UCSD-AML1 (cell line): ENCODE measurements at regions not wholly inside any gene's neighbourhood (a gene's known extent, or its start where the extent isn't known, plus 50 kb on each side); places are given as distances from the start of the nearest gene placed in this dataset.
A peak's percentile ranks its signal among the peaks of the same experiment; 100 is the strongest.
"Not testable (repeated sequence)": the region's sequence is repeated elsewhere in the genome, so short reads cannot be mapped to it uniquely, and the experiment has no call there.

ENCODE experiments used
- DNase-seq: peaks from one replicate; lab custom pipeline; 2025; ENCODE audit not compliant: unreplicated experiment; lab: John Stamatoyannopoulos, UW

- not testable (repeated sequence) for DNase-seq
Measured at GRCh38 chr5:97234380-97234779, 51.3 kb upstream of the RIOK2 start.

DNA sequence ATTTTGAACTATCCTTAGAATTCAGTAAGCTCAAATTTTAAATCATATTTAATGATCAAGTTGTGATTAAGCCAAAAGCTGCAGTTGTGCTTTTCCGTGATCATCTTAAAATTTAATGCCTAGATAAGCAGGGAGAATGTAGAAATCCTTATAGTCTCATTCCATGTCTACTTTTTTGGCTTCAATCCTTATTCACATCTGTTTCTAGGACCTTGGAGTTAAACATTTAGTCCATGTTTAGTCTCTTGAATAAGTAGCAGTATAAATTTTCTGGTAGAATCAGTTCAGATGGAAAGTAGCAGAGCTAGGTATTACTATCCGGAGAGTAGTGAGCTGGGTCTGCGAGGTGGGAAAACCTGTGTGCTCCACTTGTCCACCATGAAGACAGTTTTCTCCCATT is 59.3 kb upstream of the RIOK2 start:
- DNase-seq: no peak

GRCh38 chr5:97243353-97243752 is 60.3 kb upstream of the RIOK2 start:
- no peak for DNase-seq

- no peak for DNase-seq
Measured at GRCh38 chr5:97245386-97245785, 62.3 kb upstream of the RIOK2 start.

DNA sequence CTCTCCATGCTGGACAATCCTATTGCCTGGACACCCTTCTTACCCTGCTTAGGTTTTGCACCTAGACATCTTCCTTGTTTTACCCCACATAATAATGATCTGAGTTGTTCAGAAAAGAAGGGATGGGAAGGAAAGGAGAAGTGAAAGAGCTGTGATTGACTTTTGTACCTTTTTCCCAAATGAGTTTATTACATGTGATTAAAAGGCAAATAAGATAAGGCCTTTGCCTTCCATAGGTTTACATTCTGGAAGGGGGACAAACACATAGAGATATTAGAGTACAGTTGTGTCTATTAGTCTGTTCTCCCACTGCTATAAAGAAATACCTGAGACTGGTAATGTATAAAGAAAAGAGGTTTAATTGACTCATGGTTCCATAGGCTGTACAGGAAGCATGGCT is 67.1 kb upstream of the RIOK2 start:
- no peak for DNase-seq

DNA sequence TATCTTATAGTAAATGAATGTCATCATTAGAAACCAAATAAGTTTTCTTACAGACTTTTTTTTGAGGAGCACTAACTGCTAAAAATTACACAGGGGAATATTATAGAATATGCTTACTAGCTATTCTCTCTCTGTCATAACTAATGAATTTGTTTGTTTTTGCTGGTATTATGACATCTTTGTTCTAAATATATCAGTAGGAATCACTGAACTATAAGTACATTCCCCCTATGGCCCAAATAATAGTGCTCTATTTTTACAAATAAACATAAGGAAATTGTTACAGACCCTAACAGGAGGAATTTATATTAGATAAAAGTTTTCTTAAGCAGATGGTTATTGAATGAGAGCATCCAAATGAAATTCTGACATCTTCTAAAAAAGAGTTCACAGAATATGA is 83.0 kb upstream of the RIOK2 start:
- DNase-seq: no peak

DNA sequence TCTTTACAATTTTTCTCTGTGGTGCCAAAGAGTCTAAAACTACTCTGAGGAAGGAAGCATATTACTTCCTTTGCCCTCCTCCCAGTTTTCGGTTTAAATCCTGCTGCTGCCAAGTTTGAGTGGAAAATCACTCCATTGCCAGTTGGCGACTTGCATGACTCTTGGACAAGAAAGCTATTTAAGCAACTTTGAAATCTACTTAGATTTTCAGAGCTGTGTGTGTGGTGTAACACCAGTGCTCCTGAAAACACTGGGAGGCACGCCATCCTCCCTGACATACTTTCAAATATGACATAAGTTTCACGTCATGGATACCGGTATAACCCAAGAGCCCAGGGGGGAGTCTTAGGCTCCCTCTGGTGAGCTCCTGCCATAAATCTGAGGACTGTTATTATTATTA is 83.5 kb upstream of the RIOK2 start:
- DNase-seq: no peak

DNA sequence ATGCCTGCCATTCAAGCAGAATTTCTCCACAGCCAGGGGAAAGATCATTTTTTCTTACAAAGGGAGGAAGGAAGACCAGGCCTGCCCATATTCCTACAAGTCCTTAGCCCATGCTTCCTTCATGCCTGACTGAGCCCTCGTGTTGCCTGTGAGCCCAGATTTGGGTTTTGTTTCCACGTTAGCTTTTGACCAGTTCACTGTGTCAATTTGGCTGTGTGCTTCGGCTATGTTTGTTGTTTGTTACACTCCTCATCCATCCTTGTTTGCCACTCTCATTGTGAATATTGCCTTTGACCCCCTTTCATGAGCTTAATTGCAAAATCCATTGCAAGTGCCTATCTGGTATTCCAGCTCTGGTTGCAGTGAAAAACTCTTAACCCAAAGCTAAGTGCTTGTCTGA is 84.7 kb upstream of the RIOK2 start:
- no peak for DNase-seq

- DNase-seq: no peak
Measured at GRCh38 chr5:97276474-97277120, 93.5 kb upstream of the RIOK2 start.

DNA sequence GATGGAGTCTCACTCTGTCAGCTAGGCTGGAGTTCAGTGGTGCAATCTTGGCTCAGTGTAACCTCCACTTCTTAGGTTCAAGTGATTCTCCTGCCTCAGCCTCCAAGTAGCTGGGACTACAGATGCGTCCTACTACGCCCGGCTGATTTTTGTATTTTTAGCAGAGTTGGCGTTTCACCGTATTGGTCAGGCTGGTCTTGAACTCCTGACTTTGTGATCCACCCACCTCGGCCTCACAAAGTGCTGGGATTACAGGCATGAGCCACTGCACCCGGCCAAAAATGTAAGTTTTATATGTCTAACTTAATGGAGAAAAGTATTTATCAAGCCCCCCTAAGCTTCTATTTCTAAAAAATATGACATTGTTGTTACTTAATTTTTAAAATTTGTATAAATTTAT is 98.2 kb upstream of the RIOK2 start:
- no peak for DNase-seq

GRCh38 chr5:97297063-97297703 is 114.1 kb upstream of the RIOK2 start:
- DNase-seq: peak; percentile 27

DNA sequence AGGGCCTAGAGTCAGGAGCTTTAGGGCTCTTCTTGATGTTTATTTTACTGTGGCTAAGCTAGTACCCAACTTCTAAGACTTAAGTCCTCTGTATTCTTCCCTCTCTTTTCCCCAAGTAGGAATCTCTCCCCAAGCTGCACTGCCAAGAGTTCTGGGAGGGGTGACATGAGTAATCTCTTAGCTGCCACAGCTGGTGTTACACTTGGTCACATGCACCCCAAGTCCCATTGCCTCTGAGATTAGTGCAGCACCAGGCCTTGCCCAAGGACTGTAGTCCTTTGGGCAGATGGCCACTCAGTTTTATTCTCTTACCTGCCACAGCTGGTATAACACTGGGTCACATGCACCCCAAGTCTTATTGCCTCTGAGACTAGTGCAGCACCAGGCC is 114.7 kb upstream of the RIOK2 start:
- no peak for DNase-seq

- DNase-seq: not testable (repeated sequence)
Measured at GRCh38 chr5:97301181-97301580, 118.1 kb upstream of the RIOK2 start.

DNA sequence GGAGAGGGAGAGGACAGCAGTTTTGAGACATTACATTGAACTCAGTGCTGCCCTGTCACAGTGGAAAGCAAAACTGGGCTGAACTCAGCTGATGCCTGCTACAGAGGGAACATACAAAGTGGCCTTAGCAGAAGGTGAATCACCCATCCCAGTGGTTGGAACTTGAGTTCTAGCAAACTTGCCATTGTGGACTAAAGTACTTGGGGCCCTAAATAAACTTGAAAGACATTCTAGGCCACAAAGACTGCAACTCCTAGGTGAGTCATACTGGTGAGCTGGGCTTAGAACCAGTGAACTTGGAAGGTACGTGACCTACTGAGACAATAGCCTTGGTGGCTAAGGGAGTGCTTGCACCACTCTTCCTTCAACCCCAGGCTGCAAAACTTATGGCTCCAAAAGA is 155.7 kb upstream of the RIOK2 start:
- no peak for DNase-seq

- DNase-seq: no peak
Measured at GRCh38 chr5:97355775-97356174, 172.7 kb upstream of the RIOK2 start.

DNA sequence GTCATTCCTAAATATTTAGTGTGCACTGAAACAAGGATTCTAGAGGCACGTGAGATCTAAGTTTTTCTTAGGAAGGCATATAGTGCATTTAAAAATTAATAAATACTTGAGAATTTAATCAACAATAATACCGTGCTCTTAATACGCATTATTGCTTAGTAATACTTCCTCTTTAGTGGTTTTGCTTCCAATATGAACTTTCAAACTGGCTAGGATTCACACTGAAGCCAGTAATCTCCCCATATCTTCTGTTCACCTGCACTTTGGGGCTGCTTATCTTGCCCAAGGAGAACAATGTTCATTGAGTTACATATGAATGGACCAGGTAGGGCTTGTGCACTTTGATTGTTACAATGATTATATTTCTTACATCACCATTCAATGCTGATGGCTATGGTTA is 180.5 kb upstream of the RIOK2 start:
- DNase-seq: no peak

- DNase-seq: no peak
Measured at GRCh38 chr5:97364731-97365130, 181.7 kb upstream of the RIOK2 start.

GRCh38 chr5:97365163-97365845 is 182.3 kb upstream of the RIOK2 start:
- no peak for DNase-seq

DNA sequence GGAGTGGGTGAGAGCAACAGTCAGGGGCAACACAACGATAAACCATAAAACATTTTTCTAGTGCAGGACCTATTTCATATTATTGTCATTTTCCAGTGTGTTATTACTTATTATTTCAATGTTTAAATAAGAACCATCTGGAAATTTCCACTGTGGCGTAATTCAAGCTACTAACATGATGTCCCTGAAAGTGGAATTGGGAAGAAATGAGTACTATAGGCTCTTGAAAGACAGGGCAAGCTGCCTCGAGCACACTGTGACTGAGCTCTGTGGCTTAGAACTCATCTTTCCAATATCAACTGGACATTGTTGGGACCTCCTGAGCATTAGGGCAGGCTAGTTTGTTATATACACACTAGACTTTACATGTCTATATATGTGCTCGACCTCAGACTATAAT is 182.9 kb upstream of the RIOK2 start:
- DNase-seq: no peak

DNA sequence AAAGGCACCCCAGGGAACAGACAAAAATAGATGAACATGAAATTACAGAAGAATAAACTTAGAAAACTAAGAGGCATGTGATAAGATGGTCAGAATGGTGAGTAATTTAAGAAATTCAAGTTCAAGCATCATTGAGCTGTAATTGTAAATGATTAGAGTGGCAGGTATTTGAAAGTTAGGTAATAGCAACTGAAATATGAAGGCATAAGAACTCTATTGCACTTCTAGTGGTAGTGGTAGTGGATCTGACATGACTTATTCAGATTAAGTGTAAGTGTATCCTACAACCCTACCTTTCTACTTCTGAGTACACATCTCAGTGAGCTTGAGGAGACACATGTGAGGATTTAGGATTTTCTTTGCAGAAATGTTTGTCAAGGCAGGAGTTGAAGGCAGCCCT is 192.9 kb upstream of the RIOK2 start:
- DNase-seq: no peak

GRCh38 chr5:97377582-97377981 is 194.5 kb upstream of the RIOK2 start:
- DNase-seq: no peak

GRCh38 chr5:97383996-97384395 is 200.9 kb upstream of the RIOK2 start:
- DNase-seq: no peak

DNA sequence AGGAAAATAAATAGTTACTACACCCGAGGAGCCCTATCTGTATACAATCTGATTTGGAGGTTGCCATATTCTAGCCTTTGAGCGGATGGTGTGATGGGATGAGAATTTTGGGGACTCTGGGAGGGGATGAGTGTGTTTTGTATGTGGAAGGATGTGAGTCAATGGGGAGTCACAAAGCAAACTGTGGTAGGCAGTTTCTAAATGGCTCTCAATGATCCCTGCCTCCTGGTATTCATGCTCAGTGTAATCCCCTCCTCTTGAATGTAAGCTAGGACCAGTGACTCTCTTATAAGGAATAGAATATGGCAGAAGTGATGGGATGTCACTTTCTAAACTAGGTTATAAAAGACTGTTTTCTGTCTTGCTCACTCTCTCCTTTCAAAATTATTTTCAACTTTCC is 205.7 kb upstream of the RIOK2 start:
- DNase-seq: no peak
